SK-N-SH (cell line): ENCODE measurements at regions not wholly inside any gene's neighbourhood (a gene's known extent, or its start where the extent isn't known, plus 50 kb on each side); places are given as distances from the start of the nearest gene placed in this dataset.

Experiments used
- CTCF ChIA-PET: fragments of 300-600, 350-600 bp; formaldehyde crosslinking; extraction: SDS; loops from one replicate; lab custom pipeline; 2021; lab: Yijun Ruan, JAX
- POLR2A ChIA-PET: fragments of 350-600 bp; sonication (Branson Sonifier 250); formaldehyde crosslinking; extraction: SDS; loops from one replicate; lab custom pipeline; 2020; ENCODE audit warnings: antibody characterized with exemption, inconsistent platforms; lab: Yijun Ruan, JAX
- DNase-seq: peaks from one replicate; pipeline ENCODE4 v3.0.0; 2012
- H2AFZ ChIP-seq: fragments of 200-600 bp; sonication (generic); 2 replicates; pipeline ENCODE4 v1.8.1; 2016; ENCODE audit warnings: antibody characterized with exemption, mild to moderate bottlenecking, low read depth
- H3F3A ChIP-seq: fragments of 200-600 bp; sonication (generic); replicated peaks from 2 replicates; pipeline ENCODE3; 2016; ENCODE audit warnings: antibody characterized with exemption, mild to moderate bottlenecking; ENCODE audit not compliant: insufficient read depth
- H3K27ac ChIP-seq, 2 experiments: fragments of 200-500 bp in 1 of 2; fragments of 200-600 bp in 1 of 2; sonication (Bioruptor generic) in 1 of 2; sonication (generic), shearing (Covaris generic) in 1 of 2; 2 replicates each; pipeline versions ENCODE4 v1.5.1 to v1.6.1; 2014 to 2016; ENCODE audit warnings: low read depth in 2 of 2, inconsistent platforms in 1 of 2, low read length in 1 of 2, mild to moderate bottlenecking in 1 of 2, mixed read lengths in 1 of 2
- H3K27me3 ChIP-seq: fragments of 200-600 bp; sonication (generic), shearing (Covaris generic); 2 replicates; pipeline ENCODE4 v1.6.1; 2016; ENCODE audit warnings: mixed run types; ENCODE audit not compliant: insufficient read depth
- H3K36me3 ChIP-seq, 2 experiments: fragments of 200-500 bp in 1 of 2; fragments of 200-600 bp in 1 of 2; sonication (Bioruptor generic) in 1 of 2; sonication (generic) in 1 of 2; replicated peaks in 1 of 2; 2 replicates each; pipeline versions ENCODE3 to v1.5.1; 2014 to 2016; ENCODE audit warnings: low read length in 1 of 2, mild to moderate bottlenecking in 1 of 2; ENCODE audit not compliant: insufficient read depth in 2 of 2, control insufficient read depth in 1 of 2
- H3K4me1 ChIP-seq, 2 experiments: fragments of 200-500 bp in 1 of 2; fragments of 200-600 bp in 1 of 2; sonication (Bioruptor generic) in 1 of 2; sonication (generic), shearing (Covaris generic) in 1 of 2; 2 replicates each; pipeline versions ENCODE4 v1.5.1 to v1.6.1; 2014 to 2016; ENCODE audit warnings: low read depth in 1 of 2, low read length in 1 of 2, mixed run types in 1 of 2; ENCODE audit not compliant: insufficient read depth in 2 of 2, control insufficient read depth in 1 of 2
- H3K4me2 ChIP-seq: fragments of 200-600 bp; sonication (generic), shearing (Covaris generic); 2 replicates; pipeline ENCODE4 v1.6.1; 2017; ENCODE audit warnings: mixed run types
- H3K4me3 ChIP-seq, 2 experiments: fragments of 200-500 bp in 1 of 2; fragments of 200-600 bp in 1 of 2; sonication (Bioruptor generic) in 1 of 2; sonication (generic), shearing (Covaris generic) in 1 of 2; 2 replicates each; pipeline versions ENCODE4 v1.5.1 to v1.8.1; 2014 to 2016; ENCODE audit warnings: low read depth in 2 of 2, inconsistent platforms in 1 of 2, low read length in 1 of 2, mild to moderate bottlenecking in 1 of 2, mixed read lengths in 1 of 2, moderate library complexity in 1 of 2
- H3K79me2 ChIP-seq: fragments of 200-600 bp; sonication (generic); 2 replicates; pipeline ENCODE4 v1.8.1; 2017; ENCODE audit warnings: mild to moderate bottlenecking; ENCODE audit not compliant: insufficient read depth
- H3K9ac ChIP-seq: fragments of 200-600 bp; sonication (generic); 2 replicates; pipeline ENCODE4 v1.6.1; 2017; ENCODE audit warnings: mixed run types
- H3K9me2 ChIP-seq: fragments of 200-600 bp; sonication (generic); 2 replicates; pipeline ENCODE4 v1.6.1; 2017; ENCODE audit warnings: mixed run types
- H3K9me3 ChIP-seq: fragments of 200-600 bp; sonication (generic); 2 replicates; pipeline ENCODE4 v1.6.1; 2017; ENCODE audit warnings: mixed run types, mild to moderate bottlenecking, moderate library complexity
- H4K20me1 ChIP-seq: fragments of 200-600 bp; sonication (generic); 2 replicates; pipeline ENCODE4 v1.6.1; 2017; ENCODE audit warnings: mild to moderate bottlenecking, mixed run types; ENCODE audit not compliant: insufficient read depth
- EZH2phosphoT487 ChIP-seq: fragments of 200-600 bp; sonication (generic); IDR thresholded peaks from 2 replicates; pipeline ENCODE4 v1.6.1; 2017; ENCODE audit warnings: low read depth, mixed run types, mild to moderate bottlenecking, antibody characterized with exemption, moderate library complexity, borderline replicate concordance
- IRF3 ChIP-seq: fragments of 150-350 bp; IDR thresholded peaks from 2 replicates; pipeline ENCODE4 v1.6.1; 2016; ENCODE audit warnings: mild to moderate bottlenecking, low read depth, low read length
- MAX ChIP-seq: IDR thresholded peaks from 2 replicates; pipeline ENCODE4 v1.4.0; 2012; ENCODE audit warnings: low read depth
- MEF2A ChIP-seq: IDR thresholded peaks from 2 replicates; pipeline ENCODE4 v1.4.0; 2012; ENCODE audit warnings: low read depth, borderline replicate concordance
- NRF1 ChIP-seq: IDR thresholded peaks from 2 replicates; pipeline ENCODE4 v1.6.1; 2012; ENCODE audit warnings: low read depth, mild to moderate bottlenecking, low read length
- REST ChIP-seq: IDR thresholded peaks from 2 replicates; pipeline ENCODE4 v1.6.1; 2012; ENCODE audit warnings: mild to moderate bottlenecking, low read depth, low read length, moderate library complexity
- TEAD4 ChIP-seq: IDR thresholded peaks from 2 replicates; pipeline ENCODE4 v1.4.0; 2012; ENCODE audit warnings: mild to moderate bottlenecking, borderline replicate concordance; ENCODE audit not compliant: insufficient read depth
- WGBS: methylation state at CpG from one replicate; pipeline ENCODE4 v1.1.6; 2017; ENCODE audit warnings: low lambda C conversion rate; 5-methylcytosine and 5-hydroxymethylcytosine counted together
- TF ChIP-seq, protein P1 (sequence below): IDR thresholded peaks from 2 replicates; pipeline ENCODE4; 2012
- TF ChIP-seq, protein P2 (sequence below): IDR thresholded peaks from 2 replicates; pipeline ENCODE4 v1.4.0; 2012; ENCODE audit warnings: low read depth, borderline replicate concordance
- TF ChIP-seq, protein P3 (sequence below): fragments of 200-600 bp; sonication (generic); IDR thresholded peaks from 2 replicates; pipeline ENCODE4 v1.6.1; 2017; ENCODE audit warnings: antibody characterized with exemption, mild to moderate bottlenecking, moderate library complexity

DNA sequence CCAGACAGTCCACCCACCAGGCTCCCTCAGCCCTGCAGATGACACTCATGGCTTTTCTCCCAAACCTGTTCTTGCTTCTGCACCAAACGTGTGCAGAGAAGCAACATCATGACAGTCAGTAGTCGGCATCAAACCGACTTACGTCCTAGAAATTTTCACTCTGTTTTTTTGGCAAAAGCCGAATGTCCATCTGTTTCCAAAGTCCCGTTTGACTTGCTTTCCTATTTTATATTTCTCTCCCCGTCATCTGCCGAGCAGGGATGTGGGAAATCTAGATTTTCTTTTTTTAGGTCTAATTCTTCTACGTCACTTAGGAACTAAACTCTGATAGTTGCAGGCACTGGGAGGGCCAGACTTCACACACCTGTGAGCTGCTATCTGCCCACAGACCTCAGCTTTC is 104.9 kb downstream of the RMI2 start:
- Histone ChIP-seq H2AFZ (no peak overlapping the region), H3K9me2 (no peaks in the 10 kb centered on the region), H3K27me3 (no peaks in the 10 kb centered on the region), H3K4me1 (peaks cover 0 to 7% of the 10 kb centered on the region in 2 experiments; a peak in 1 of 4 replicates), H3K79me2 (no peaks in the 10 kb centered on the region), H3F3A (no peaks in the 10 kb centered on the region), H3K4me3 (no peak overlapping the region), H3K4me2 (no peak overlapping the region), H4K20me1 (no peaks in the 10 kb centered on the region), H3K27ac (no peak overlapping the region)
- DNase-seq, result no peak
- 74% methylated on average over 9 of the region's 9 CpGs for WGBS
- TF ChIP-seq REST, result no peak
- no peak for TF ChIP-seq MAX
- no peak for TF ChIP-seq EZH2phosphoT487
- no peak for TF ChIP-seq NRF1
- no peak for TF ChIP-seq TEAD4
- TF ChIP-seq IRF3, result no peak
- TF ChIP-seq, protein P1, sequence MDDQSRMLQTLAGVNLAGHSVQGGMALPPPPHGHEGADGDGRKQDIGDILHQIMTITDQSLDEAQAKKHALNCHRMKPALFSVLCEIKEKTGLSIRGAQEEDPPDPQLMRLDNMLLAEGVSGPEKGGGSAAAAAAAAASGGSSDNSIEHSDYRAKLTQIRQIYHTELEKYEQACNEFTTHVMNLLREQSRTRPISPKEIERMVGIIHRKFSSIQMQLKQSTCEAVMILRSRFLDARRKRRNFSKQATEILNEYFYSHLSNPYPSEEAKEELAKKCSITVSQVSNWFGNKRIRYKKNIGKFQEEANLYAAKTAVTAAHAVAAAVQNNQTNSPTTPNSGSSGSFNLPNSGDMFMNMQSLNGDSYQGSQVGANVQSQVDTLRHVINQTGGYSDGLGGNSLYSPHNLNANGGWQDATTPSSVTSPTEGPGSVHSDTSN, result no peak
- TF ChIP-seq, protein P2, sequence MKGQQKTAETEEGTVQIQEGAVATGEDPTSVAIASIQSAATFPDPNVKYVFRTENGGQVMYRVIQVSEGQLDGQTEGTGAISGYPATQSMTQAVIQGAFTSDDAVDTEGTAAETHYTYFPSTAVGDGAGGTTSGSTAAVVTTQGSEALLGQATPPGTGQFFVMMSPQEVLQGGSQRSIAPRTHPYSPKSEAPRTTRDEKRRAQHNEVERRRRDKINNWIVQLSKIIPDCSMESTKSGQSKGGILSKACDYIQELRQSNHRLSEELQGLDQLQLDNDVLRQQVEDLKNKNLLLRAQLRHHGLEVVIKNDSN, result no peak
- no peak for TF ChIP-seq MEF2A
- TF ChIP-seq, protein P3, sequence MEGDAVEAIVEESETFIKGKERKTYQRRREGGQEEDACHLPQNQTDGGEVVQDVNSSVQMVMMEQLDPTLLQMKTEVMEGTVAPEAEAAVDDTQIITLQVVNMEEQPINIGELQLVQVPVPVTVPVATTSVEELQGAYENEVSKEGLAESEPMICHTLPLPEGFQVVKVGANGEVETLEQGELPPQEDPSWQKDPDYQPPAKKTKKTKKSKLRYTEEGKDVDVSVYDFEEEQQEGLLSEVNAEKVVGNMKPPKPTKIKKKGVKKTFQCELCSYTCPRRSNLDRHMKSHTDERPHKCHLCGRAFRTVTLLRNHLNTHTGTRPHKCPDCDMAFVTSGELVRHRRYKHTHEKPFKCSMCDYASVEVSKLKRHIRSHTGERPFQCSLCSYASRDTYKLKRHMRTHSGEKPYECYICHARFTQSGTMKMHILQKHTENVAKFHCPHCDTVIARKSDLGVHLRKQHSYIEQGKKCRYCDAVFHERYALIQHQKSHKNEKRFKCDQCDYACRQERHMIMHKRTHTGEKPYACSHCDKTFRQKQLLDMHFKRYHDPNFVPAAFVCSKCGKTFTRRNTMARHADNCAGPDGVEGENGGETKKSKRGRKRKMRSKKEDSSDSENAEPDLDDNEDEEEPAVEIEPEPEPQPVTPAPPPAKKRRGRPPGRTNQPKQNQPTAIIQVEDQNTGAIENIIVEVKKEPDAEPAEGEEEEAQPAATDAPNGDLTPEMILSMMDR, result no peak
- TF ChIP-seq, all 33 proteins: peak for 0
- H3K9ac ChIP-seq, result no peak overlapping the region
- CTCF ChIA-PET, result no interaction called here
- POLR2A ChIA-PET, result no interaction called here
- no peaks in the 10 kb centered on the region for H3K36me3 ChIP-seq
- H3K9me3 ChIP-seq, result 0 out of 2 replicates have a peak, but pooled peaks cover 6% of the 10 kb centered on the region
